Activated T-helper 17 cell treated with anti-CD3 and anti-CD28 coated beads, Interleukin-2, amount 50 U/mL, for 72 hours (primary cell): ENCODE measurements at regions not wholly inside any gene's neighbourhood (a gene's known extent, or its start where the extent isn't known, plus 50 kb on each side); places are given as distances from the start of the nearest gene placed in this dataset.
A peak's percentile ranks its signal among the peaks of the same experiment; 100 is the strongest.
"Not testable (repeated sequence)": the region's sequence is repeated elsewhere in the genome, so short reads cannot be mapped to it uniquely, and the experiment has no call there.

Experiments used
- ATAC-seq: fragments of 150-1000 bp; cut with Tn5 transposase; replicated peaks from 2 replicates; pipeline ENCODE4 v1.10.0; 2021; ENCODE audit warnings: mild to moderate bottlenecking, moderate library complexity
- H3K27ac Mint-ChIP-seq: one replicate; pipeline ENCODE4 v1.8.0; 2022; ENCODE audit warnings: mixed read lengths
- H3K27me3 Mint-ChIP-seq: one replicate; pipeline ENCODE4 v1.8.0; 2022; ENCODE audit warnings: mixed read lengths
- H3K36me3 Mint-ChIP-seq: one replicate; pipeline ENCODE4 v1.8.0; 2022; ENCODE audit warnings: low read depth, mild to moderate bottlenecking, mixed read lengths
- H3K4me1 Mint-ChIP-seq: one replicate; pipeline ENCODE4 v1.8.0; 2022; ENCODE audit warnings: mixed read lengths
- H3K4me3 Mint-ChIP-seq: one replicate; pipeline ENCODE4 v1.8.0; 2022; ENCODE audit warnings: mild to moderate bottlenecking, mixed read lengths
- H3K9me3 Mint-ChIP-seq: one replicate; pipeline ENCODE4 v1.8.0; 2022; ENCODE audit warnings: mixed read lengths

- Mint-ChIP-seq H3K4me1 (peaks cover 4% of the 10 kb centered on the region), H3K27ac (no peak overlapping the region), H3K9me3 (no peaks in the 10 kb centered on the region), H3K4me3 (no peak overlapping the region), H3K27me3 (no peaks in the 10 kb centered on the region), H3K36me3 (no peaks in the 10 kb centered on the region)
- ATAC-seq: no peak
Measured at GRCh38 chr7:136138991-136139390, 161.8 kb upstream of the MTPN start.

- no peaks in the 10 kb centered on the region for H3K27me3 Mint-ChIP-seq
- H3K9me3 Mint-ChIP-seq: no peaks in the 10 kb centered on the region
- H3K4me3 Mint-ChIP-seq: no peak overlapping the region
Measured at GRCh38 chr7:136136906-136137454, 159.8 kb upstream of the MTPN start.

GRCh38 chr7:136134503-136134902 is 157.3 kb upstream of the MTPN start:
- Mint-ChIP-seq H3K9me3 (peaks cover 2% of the 10 kb centered on the region), H3K4me3 (no peak overlapping the region), H3K4me1 (peaks cover 10% of the 10 kb centered on the region), H3K27ac (no peak overlapping the region), H3K27me3 (no peaks in the 10 kb centered on the region), H3K36me3 (no peaks in the 10 kb centered on the region)
- no peak for ATAC-seq

More at GRCh38 chr7:136136906-136137454, 159.8 kb upstream of the MTPN start:
- no peak for ATAC-seq
- Mint-ChIP-seq H3K4me1 (peaks cover 4% of the 10 kb centered on the region), H3K27ac (no peak overlapping the region), H3K36me3 (no peaks in the 10 kb centered on the region)

- Mint-ChIP-seq H3K4me1 (peaks cover 13% of the 10 kb centered on the region), H3K36me3 (no peaks in the 10 kb centered on the region), H3K27me3 (no peaks in the 10 kb centered on the region), H3K9me3 (peaks cover 3% of the 10 kb centered on the region), H3K4me3 (no peak overlapping the region), H3K27ac (no peak overlapping the region)
- ATAC-seq: no peak
Measured at GRCh38 chr7:136133551-136133950, 156.4 kb upstream of the MTPN start.

GRCh38 chr7:136131304-136131630 is 154.1 kb upstream of the MTPN start:
- no peaks in the 10 kb centered on the region for H3K27me3 Mint-ChIP-seq
- peak overlapping the region; percentile 51 for H3K27ac Mint-ChIP-seq
- ATAC-seq: peak; percentile 64
- H3K4me3 Mint-ChIP-seq: no peak overlapping the region
- H3K36me3 Mint-ChIP-seq: no peaks in the 10 kb centered on the region
- peaks cover 7% of the 10 kb centered on the region for H3K9me3 Mint-ChIP-seq
- H3K4me1 Mint-ChIP-seq: peaks cover 13% of the 10 kb centered on the region

GRCh38 chr7:136130511-136131303 is 153.5 kb upstream of the MTPN start:
- Mint-ChIP-seq H3K36me3 (no peaks in the 10 kb centered on the region), H3K4me3 (no peak overlapping the region), H3K27ac (peak overlapping the region; percentile 51), H3K4me1 (peaks cover 13% of the 10 kb centered on the region), H3K9me3 (peaks cover 7% of the 10 kb centered on the region), H3K27me3 (no peaks in the 10 kb centered on the region)
- peak; percentile 76 for ATAC-seq

- Mint-ChIP-seq H3K4me1 (peaks cover 16% of the 10 kb centered on the region), H3K9me3 (peaks cover 7% of the 10 kb centered on the region), H3K27me3 (no peaks in the 10 kb centered on the region), H3K36me3 (no peaks in the 10 kb centered on the region), H3K4me3 (no peak overlapping the region), H3K27ac (peak overlapping the region; percentile 41)
- ATAC-seq: no peak
Measured at GRCh38 chr7:136128050-136128449, 150.9 kb upstream of the MTPN start.

GRCh38 chr7:136123352-136123751 is 146.2 kb upstream of the MTPN start:
- peak; percentile 50 for ATAC-seq
- Mint-ChIP-seq H3K9me3 (peaks cover 3% of the 10 kb centered on the region), H3K27me3 (no peaks in the 10 kb centered on the region), H3K4me3 (no peak overlapping the region), H3K4me1 (peaks cover 4% of the 10 kb centered on the region), H3K27ac (no peak overlapping the region), H3K36me3 (no peaks in the 10 kb centered on the region)

GRCh38 chr7:136122026-136122425 is 144.9 kb upstream of the MTPN start:
- ATAC-seq: no peak
- Mint-ChIP-seq H3K36me3 (no peaks in the 10 kb centered on the region), H3K27ac (no peak overlapping the region), H3K27me3 (no peaks in the 10 kb centered on the region), H3K9me3 (no peaks in the 10 kb centered on the region), H3K4me1 (peaks cover 4% of the 10 kb centered on the region), H3K4me3 (no peak overlapping the region)

- Mint-ChIP-seq H3K27ac (no peak overlapping the region), H3K36me3 (no peaks in the 10 kb centered on the region), H3K4me1 (peaks cover 4% of the 10 kb centered on the region)
Measured at GRCh38 chr7:136117539-136117938, 140.4 kb upstream of the MTPN start.

GRCh38 chr7:136116186-136116585 is 139.0 kb upstream of the MTPN start:
- H3K4me1 Mint-ChIP-seq: peaks cover 4% of the 10 kb centered on the region
- no peaks in the 10 kb centered on the region for H3K9me3 Mint-ChIP-seq
- no peaks in the 10 kb centered on the region for H3K36me3 Mint-ChIP-seq
- no peak overlapping the region for H3K27ac Mint-ChIP-seq
- no peaks in the 10 kb centered on the region for H3K27me3 Mint-ChIP-seq
- H3K4me3 Mint-ChIP-seq: no peak overlapping the region
- no peak for ATAC-seq

More at GRCh38 chr7:136117539-136117938, 140.4 kb upstream of the MTPN start:
- Mint-ChIP-seq H3K4me3 (no peak overlapping the region), H3K27me3 (no peaks in the 10 kb centered on the region), H3K9me3 (no peaks in the 10 kb centered on the region)
- no peak for ATAC-seq

GRCh38 chr7:136114966-136115762 is 138.0 kb upstream of the MTPN start:
- Mint-ChIP-seq H3K36me3 (no peaks in the 10 kb centered on the region), H3K4me1 (peaks cover 4% of the 10 kb centered on the region)

GRCh38 chr7:136114467-136114866 is 137.3 kb upstream of the MTPN start:
- not testable (repeated sequence) for H3K36me3 Mint-ChIP-seq, H3K27me3 Mint-ChIP-seq, H3K27ac Mint-ChIP-seq, ATAC-seq, H3K4me3 Mint-ChIP-seq, H3K4me1 Mint-ChIP-seq, H3K9me3 Mint-ChIP-seq

More at GRCh38 chr7:136114966-136115762, 138.0 kb upstream of the MTPN start:
- Mint-ChIP-seq H3K27me3 (no peaks in the 10 kb centered on the region), H3K4me3 (no peak overlapping the region), H3K9me3 (no peaks in the 10 kb centered on the region), H3K27ac (no peak overlapping the region)
- ATAC-seq: peak; percentile 83

- not testable (repeated sequence) for H3K27ac Mint-ChIP-seq, H3K27me3 Mint-ChIP-seq, H3K9me3 Mint-ChIP-seq, ATAC-seq, H3K4me3 Mint-ChIP-seq, H3K36me3 Mint-ChIP-seq, H3K4me1 Mint-ChIP-seq
Measured at GRCh38 chr7:136109037-136109436, 131.9 kb upstream of the MTPN start.

GRCh38 chr7:136105191-136105590 is 128.0 kb upstream of the MTPN start:
- Mint-ChIP-seq H3K4me3 (no peak overlapping the region), H3K27ac (no peak overlapping the region), H3K27me3 (no peaks in the 10 kb centered on the region), H3K4me1 (no peaks in the 10 kb centered on the region), H3K36me3 (no peaks in the 10 kb centered on the region), H3K9me3 (no peaks in the 10 kb centered on the region)
- ATAC-seq: no peak
